PFSK-1 (cell line): ENCODE measurements at regions not wholly inside any gene's neighbourhood (a gene's known extent, or its start where the extent isn't known, plus 50 kb on each side); places are given as distances from the start of the nearest gene placed in this dataset.

Experiments
- FOXP2 ChIP-seq: optimal IDR thresholded peaks from 2 replicates; pipeline ENCODE3; 2011; ENCODE audit warnings: borderline replicate concordance, control low read depth, inconsistent platforms; ENCODE audit not compliant: insufficient read depth; ENCODE audit errors: extremely low read length, extremely low read depth
- POLR2AphosphoS5 ChIP-seq: IDR thresholded peaks from 2 replicates; pipeline ENCODE4 v1.6.1; 2012; ENCODE audit warnings: low read depth, mild to moderate bottlenecking, control low read depth, low read length, moderate library complexity
- REST ChIP-seq, 2 experiments: IDR thresholded peaks; 2 replicates each; pipeline versions ENCODE4 v1.6.1 to v1.8.0; 2011 to 2012; ENCODE audit warnings: low read depth in 2 of 2, low read length in 2 of 2, control low read depth in 1 of 2, inconsistent platforms in 1 of 2, mild to moderate bottlenecking in 1 of 2, moderate library complexity in 1 of 2; ENCODE audit not compliant: insufficient read depth in 1 of 2
- SIN3A ChIP-seq: IDR thresholded peaks from 2 replicates; pipeline ENCODE4 v1.6.1; 2012; ENCODE audit warnings: mild to moderate bottlenecking, low read length, moderate library complexity, borderline replicate concordance; ENCODE audit not compliant: insufficient read depth
- TAF1 ChIP-seq: IDR thresholded peaks from 2 replicates; pipeline ENCODE4 v1.6.1; 2012; ENCODE audit warnings: low read length, control low read depth, borderline replicate concordance; ENCODE audit not compliant: insufficient read depth

GRCh38 chr12:115387467-115387901, 703.5 kb upstream of the TBX3 start:
- TF ChIP-seq TAF1 = no peak
- no peak for TF ChIP-seq POLR2AphosphoS5
- no peak for TF ChIP-seq REST (IDR thresholded peaks at IDR 0.05; ENCODE audit: insufficient read depth in 1 of 2, low read depth in 2 of 2, low read length in 2 of 2)
- TF ChIP-seq SIN3A = no peak
- no peak for TF ChIP-seq FOXP2

- TF ChIP-seq FOXP2 (no peak), REST (IDR thresholded peaks at IDR 0.05; ENCODE audit: insufficient read depth in 1 of 2, low read depth in 2 of 2, low read length in 2 of 2) (no peak), TAF1 (no peak), SIN3A (no peak), POLR2AphosphoS5 (no peak)
Observed at GRCh38 chr12:115386946-115387345, 703.0 kb upstream of the TBX3 start.

- TF ChIP-seq POLR2AphosphoS5 (no peak), FOXP2 (no peak), REST (IDR thresholded peaks at IDR 0.05; ENCODE audit: insufficient read depth in 1 of 2, low read depth in 2 of 2, low read length in 2 of 2) (no peak)
Observed at GRCh38 chr12:115385141-115385540, 701.2 kb upstream of the TBX3 start.

- no peak for TF ChIP-seq TAF1
- TF ChIP-seq FOXP2 = no peak
- no peak for TF ChIP-seq SIN3A
- no peak for TF ChIP-seq POLR2AphosphoS5
Observed at GRCh38 chr12:115384391-115384790, 700.4 kb upstream of the TBX3 start.

GRCh38 chr12:115383668-115384067, 699.7 kb upstream of the TBX3 start:
- TF ChIP-seq SIN3A (no peak), REST (IDR thresholded peaks at IDR 0.05; ENCODE audit: insufficient read depth in 1 of 2, low read depth in 2 of 2, low read length in 2 of 2) (no peak), POLR2AphosphoS5 (no peak), TAF1 (no peak), FOXP2 (no peak)
